ENCODE measurements at regions not wholly inside any gene's neighbourhood (a gene's known extent, or its start where the extent isn't known, plus 50 kb on each side); places are given as distances from the start of the nearest gene placed in this dataset.

DNA sequence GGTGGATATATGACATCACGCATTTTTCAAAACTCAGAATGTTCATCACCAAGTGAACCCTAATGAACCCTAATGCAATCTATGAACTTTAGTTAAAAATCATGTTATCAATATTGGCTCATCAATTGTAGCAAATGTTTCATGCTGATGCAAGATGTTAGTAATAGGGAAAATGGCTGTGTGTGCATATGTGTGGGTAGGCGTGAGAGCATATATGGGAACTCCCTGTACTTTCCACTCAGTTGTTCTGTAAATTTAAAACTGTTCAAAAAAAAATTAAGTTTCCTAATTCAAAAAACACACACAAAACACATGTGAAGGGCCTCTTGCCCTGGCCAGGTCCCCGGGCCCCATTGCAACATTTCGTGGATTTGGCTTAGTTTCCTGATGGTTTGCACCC is 89.7 kb upstream of the PROK2 start:
- no peaks in the 10 kb centered on the region for H3K9me3 Mint-ChIP-seq
- peak overlapping the region; percentile 80 for H3K27ac Mint-ChIP-seq
- H3K4me3 Mint-ChIP-seq: no peak overlapping the region
- peaks cover 39% of the 10 kb centered on the region for H3K4me1 Mint-ChIP-seq (ENCODE audit: low read depth)
- H3K36me3 Mint-ChIP-seq (ENCODE audit: low read depth): no peaks in the 10 kb centered on the region
- no peak for DNase-seq
- peaks cover 3% of the 10 kb centered on the region for H3K27me3 Mint-ChIP-seq

DNA sequence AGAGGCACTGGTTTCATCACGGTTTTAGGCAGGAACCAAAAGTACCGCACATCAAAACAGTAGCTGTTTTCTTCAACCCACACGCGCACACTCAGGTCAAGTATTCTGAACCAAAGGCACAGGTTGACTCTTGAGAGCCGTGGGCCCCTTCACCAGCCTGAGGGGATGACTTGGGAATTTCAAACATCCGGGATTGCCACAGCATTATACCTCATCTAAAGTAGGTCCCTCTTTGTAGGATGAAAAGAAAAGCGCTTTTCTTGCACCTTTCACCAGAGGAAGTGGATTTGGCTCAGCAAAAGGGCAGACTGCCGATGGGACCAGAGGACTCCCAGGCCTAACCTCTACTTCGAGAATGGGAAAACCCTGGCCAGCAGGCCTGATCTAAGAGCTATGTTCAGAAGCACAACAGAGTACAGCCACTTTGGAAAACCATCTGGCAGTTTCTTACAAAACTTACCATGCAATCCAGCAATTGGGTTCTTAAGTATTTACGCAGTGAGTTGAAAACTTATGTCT is 88.2 kb upstream of the PROK2 start:
- DNase-seq: no peak
- H3K9me3 Mint-ChIP-seq: no peaks in the 10 kb centered on the region
- no peaks in the 10 kb centered on the region for H3K36me3 Mint-ChIP-seq (ENCODE audit: low read depth)
- no peak overlapping the region for H3K4me3 Mint-ChIP-seq
- no peaks in the 10 kb centered on the region for H3K27me3 Mint-ChIP-seq
- H3K27ac Mint-ChIP-seq: peak overlapping the region; percentile 11
- H3K4me1 Mint-ChIP-seq (ENCODE audit: low read depth): peaks cover 39% of the 10 kb centered on the region

DNA sequence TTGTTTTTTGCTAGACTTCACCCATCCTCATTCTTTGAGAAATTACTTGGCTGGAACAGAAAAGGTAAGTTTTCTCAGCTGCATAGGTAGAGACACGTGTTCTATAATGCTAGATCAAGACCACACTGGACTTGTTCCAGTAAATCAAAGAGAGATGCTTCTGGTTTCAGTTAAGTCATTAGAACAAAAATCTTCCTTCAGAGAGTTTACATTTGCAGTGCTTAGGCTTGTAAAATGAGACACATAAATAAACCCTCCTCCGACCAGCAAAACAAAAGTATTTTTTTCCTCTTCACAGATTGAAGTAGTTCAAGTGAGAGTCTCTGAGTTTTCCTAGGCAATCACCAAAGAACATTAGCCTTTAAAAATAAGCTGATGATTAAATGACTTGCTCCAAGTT is 87.3 kb upstream of the PROK2 start:
- Mint-ChIP-seq H3K4me1 (ENCODE audit: low read depth) (peaks cover 39% of the 10 kb centered on the region), H3K36me3 (ENCODE audit: low read depth) (no peaks in the 10 kb centered on the region), H3K9me3 (no peaks in the 10 kb centered on the region), H3K4me3 (no peak overlapping the region), H3K27ac (peak overlapping the region; percentile 63), H3K27me3 (no peaks in the 10 kb centered on the region)
- no peak for DNase-seq

- Mint-ChIP-seq H3K27ac (no peak overlapping the region), H3K9me3 (no peaks in the 10 kb centered on the region), H3K27me3 (no peaks in the 10 kb centered on the region), H3K36me3 (ENCODE audit: low read depth) (no peaks in the 10 kb centered on the region), H3K4me3 (no peak overlapping the region), H3K4me1 (ENCODE audit: low read depth) (peaks cover 39% of the 10 kb centered on the region)
- DNase-seq: no peak
Observed at GRCh38 chr3:71870966-71871512, 86.1 kb upstream of the PROK2 start.

DNA sequence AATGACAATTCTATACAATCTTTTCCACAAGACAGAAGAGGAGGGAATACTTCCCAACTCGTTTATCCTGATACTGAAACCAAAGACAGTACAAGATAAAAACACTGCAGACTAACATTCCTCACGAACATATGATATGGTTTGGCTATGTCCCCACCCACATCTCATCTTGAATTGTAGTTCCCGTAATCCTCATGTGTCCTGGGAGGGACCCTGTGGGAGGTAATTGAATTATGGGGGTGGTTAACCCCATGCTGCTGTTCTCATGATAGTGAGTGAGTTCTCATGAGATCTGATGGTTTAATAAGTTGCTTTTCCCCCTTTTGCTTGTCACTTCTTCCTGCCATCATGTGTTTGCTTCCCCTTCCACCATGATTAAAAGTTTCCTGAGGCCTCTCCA is 83.9 kb upstream of the PROK2 start:
- peaks cover 20% of the 10 kb centered on the region for H3K4me1 Mint-ChIP-seq (ENCODE audit: low read depth)

GRCh38 chr3:71865727-71866126 is 80.8 kb upstream of the PROK2 start:
- no peak overlapping the region for H3K27ac Mint-ChIP-seq

More for the DNA sequence above, 83.9 kb upstream of the PROK2 start:
- H3K9me3 Mint-ChIP-seq: no peaks in the 10 kb centered on the region
- H3K36me3 Mint-ChIP-seq (ENCODE audit: low read depth): no peaks in the 10 kb centered on the region
- no peak for DNase-seq
- peaks cover under 1% of the 10 kb centered on the region for H3K27me3 Mint-ChIP-seq
- no peak overlapping the region for H3K4me3 Mint-ChIP-seq
- H3K27ac Mint-ChIP-seq: no peak overlapping the region

GRCh38 chr3:71863563-71864190 is 78.7 kb upstream of the PROK2 start:
- H3K4me1 Mint-ChIP-seq (ENCODE audit: low read depth): peaks cover 7% of the 10 kb centered on the region
- H3K27ac Mint-ChIP-seq: no peak overlapping the region
- no peak for DNase-seq
- H3K4me3 Mint-ChIP-seq: no peak overlapping the region
- H3K36me3 Mint-ChIP-seq (ENCODE audit: low read depth): no peaks in the 10 kb centered on the region
- no peaks in the 10 kb centered on the region for H3K9me3 Mint-ChIP-seq
- H3K27me3 Mint-ChIP-seq: peaks cover 28% of the 10 kb centered on the region

More at GRCh38 chr3:71865727-71866126, 80.8 kb upstream of the PROK2 start:
- Mint-ChIP-seq H3K27me3 (peaks cover 27% of the 10 kb centered on the region), H3K4me3 (no peak overlapping the region), H3K36me3 (ENCODE audit: low read depth) (no peaks in the 10 kb centered on the region), H3K4me1 (ENCODE audit: low read depth) (peaks cover 2% of the 10 kb centered on the region), H3K9me3 (no peaks in the 10 kb centered on the region)
- DNase-seq: no peak

DNA sequence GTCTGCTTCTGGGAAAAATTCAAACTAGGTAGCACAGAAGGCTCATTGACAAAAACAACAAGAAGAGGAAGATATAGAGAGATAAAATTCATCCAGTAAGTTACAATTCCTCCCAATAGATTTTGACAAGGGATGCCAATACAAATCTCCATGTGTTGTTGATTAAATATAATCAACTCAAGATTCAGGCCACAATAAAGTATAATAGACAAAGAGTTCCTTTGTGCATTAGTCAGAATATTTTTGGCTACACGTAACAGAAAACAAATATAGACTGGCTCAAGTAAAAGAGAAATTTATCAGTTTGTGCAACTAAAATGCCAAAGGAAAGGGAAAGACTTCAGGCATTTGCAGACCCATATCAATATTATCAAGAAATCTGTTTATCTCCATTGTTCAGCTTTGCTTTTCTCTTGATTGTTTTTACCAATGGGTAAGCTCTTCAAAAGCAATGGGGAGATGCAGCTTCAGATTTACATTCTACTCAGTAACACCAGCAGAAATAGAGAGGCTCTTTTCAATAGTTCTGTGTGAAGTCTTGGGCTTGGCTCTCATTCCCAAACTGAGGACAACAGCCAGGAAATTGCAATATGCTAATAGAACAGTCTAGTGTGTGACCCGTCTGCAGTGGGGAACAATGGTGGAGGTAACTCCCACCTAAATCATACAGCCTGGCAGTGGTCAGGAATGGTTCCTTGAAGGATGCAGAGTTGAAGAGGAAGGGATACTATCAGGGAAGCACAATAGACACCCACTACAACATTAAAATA is 77.6 kb upstream of the PROK2 start:
- no peak for DNase-seq
- Mint-ChIP-seq H3K27ac (no peak overlapping the region), H3K36me3 (ENCODE audit: low read depth) (no peaks in the 10 kb centered on the region), H3K9me3 (no peaks in the 10 kb centered on the region), H3K4me3 (no peak overlapping the region), H3K27me3 (peaks cover 28% of the 10 kb centered on the region), H3K4me1 (ENCODE audit: low read depth) (peaks cover 7% of the 10 kb centered on the region)

GRCh38 chr3:71859123-71859519 is 74.2 kb upstream of the PROK2 start:
- H3K4me3 Mint-ChIP-seq: no peak overlapping the region
- H3K36me3 Mint-ChIP-seq (ENCODE audit: low read depth): no peaks in the 10 kb centered on the region
- H3K4me1 Mint-ChIP-seq (ENCODE audit: low read depth): peaks cover 5% of the 10 kb centered on the region
- H3K9me3 Mint-ChIP-seq: no peaks in the 10 kb centered on the region
- DNase-seq: no peak
- H3K27me3 Mint-ChIP-seq: peaks cover 28% of the 10 kb centered on the region
- no peak overlapping the region for H3K27ac Mint-ChIP-seq

- Mint-ChIP-seq H3K36me3 (ENCODE audit: low read depth) (no peaks in the 10 kb centered on the region), H3K27ac (no peak overlapping the region), H3K4me1 (ENCODE audit: low read depth) (peaks cover 5% of the 10 kb centered on the region), H3K4me3 (no peak overlapping the region), H3K27me3 (peaks cover 25% of the 10 kb centered on the region), H3K9me3 (no peaks in the 10 kb centered on the region)
- DNase-seq: no peak
Observed at GRCh38 chr3:71858503-71859122, 73.7 kb upstream of the PROK2 start.

DNA sequence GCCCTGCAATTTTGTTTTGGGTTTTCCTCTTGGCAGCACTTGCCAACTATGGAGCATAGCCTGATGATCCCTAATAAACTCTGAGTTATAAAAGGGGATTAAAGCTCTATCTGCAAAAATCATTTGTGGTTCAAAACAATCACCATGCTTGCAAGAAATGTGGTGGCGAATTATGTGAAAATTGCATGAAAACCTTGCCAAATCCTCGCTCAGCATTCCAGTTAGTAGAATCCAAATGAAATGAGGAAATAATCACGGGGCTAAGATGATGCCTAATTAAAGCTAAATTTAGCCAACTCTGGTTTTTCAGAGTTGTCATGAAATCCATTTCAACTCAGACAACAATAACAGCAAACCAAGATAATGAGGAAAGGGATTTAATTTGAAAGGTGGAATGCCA is 73.0 kb upstream of the PROK2 start:
- H3K4me3 Mint-ChIP-seq: no peak overlapping the region
- no peaks in the 10 kb centered on the region for H3K9me3 Mint-ChIP-seq
- no peaks in the 10 kb centered on the region for H3K36me3 Mint-ChIP-seq (ENCODE audit: low read depth)
- no peak overlapping the region for H3K27ac Mint-ChIP-seq
- peaks cover 5% of the 10 kb centered on the region for H3K4me1 Mint-ChIP-seq (ENCODE audit: low read depth)
- peaks cover 21% of the 10 kb centered on the region for H3K27me3 Mint-ChIP-seq
- no peak for DNase-seq

GRCh38 chr3:71854706-71855105 is 69.8 kb upstream of the PROK2 start:
- Mint-ChIP-seq H3K36me3 (ENCODE audit: low read depth) (no peaks in the 10 kb centered on the region), H3K4me1 (ENCODE audit: low read depth) (peaks cover 5% of the 10 kb centered on the region), H3K27me3 (no peaks in the 10 kb centered on the region), H3K27ac (no peak overlapping the region), H3K9me3 (no peaks in the 10 kb centered on the region), H3K4me3 (no peak overlapping the region)
- no peak for DNase-seq

DNA sequence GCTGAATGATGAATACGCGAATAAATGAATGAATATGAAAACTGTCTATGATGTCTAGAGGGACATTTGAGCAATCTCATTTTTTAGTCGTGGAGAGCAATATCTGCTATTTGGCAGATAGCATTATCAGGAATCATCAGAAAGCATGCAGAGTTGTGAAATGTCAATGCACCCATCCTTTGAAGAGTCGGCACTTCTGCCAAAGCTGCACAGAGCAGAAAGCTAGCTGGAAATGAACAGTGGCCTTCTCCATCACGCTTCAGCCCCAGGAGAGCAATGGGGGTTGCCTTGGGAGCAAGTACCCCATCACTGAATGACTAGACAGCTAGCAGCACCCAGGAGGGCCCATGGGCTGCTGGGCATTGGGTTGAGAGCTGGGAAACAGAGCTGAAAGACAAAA is 69.1 kb upstream of the PROK2 start:
- DNase-seq: no peak
- Mint-ChIP-seq H3K4me1 (ENCODE audit: low read depth) (peaks cover 3% of the 10 kb centered on the region), H3K9me3 (no peaks in the 10 kb centered on the region), H3K4me3 (no peak overlapping the region), H3K27ac (no peak overlapping the region), H3K36me3 (ENCODE audit: low read depth) (no peaks in the 10 kb centered on the region), H3K27me3 (peaks cover 6% of the 10 kb centered on the region)

GRCh38 chr3:71851878-71852277 is 66.9 kb upstream of the PROK2 start:
- Mint-ChIP-seq H3K27me3 (peaks cover 6% of the 10 kb centered on the region), H3K4me3 (no peak overlapping the region), H3K27ac (no peak overlapping the region), H3K9me3 (no peaks in the 10 kb centered on the region), H3K36me3 (ENCODE audit: low read depth) (no peaks in the 10 kb centered on the region), H3K4me1 (ENCODE audit: low read depth) (no peaks in the 10 kb centered on the region)
- DNase-seq: no peak

DNA sequence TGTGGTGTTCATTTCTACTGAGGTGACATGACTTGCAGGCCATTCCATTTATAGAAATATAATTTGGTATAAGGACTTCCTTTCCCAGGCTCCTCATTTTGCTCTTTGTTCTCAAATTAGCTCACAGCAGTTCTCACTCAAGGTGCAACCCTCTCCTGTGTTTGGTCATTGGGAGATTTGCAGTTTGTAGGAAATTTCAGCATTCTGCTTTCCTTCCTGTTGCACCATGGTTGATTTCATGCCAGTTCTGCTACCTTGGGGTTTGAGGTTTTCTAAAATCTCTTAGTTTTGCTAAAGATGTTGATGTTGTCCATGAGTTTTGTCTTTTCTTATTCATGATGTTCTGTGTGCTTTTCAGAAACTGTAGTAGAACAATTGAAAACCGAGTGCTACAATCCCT is 65.7 kb upstream of the PROK2 start:
- H3K27ac Mint-ChIP-seq: no peak overlapping the region
- H3K4me3 Mint-ChIP-seq: no peak overlapping the region
- no peaks in the 10 kb centered on the region for H3K9me3 Mint-ChIP-seq
- H3K36me3 Mint-ChIP-seq (ENCODE audit: low read depth): no peaks in the 10 kb centered on the region
- no peaks in the 10 kb centered on the region for H3K4me1 Mint-ChIP-seq (ENCODE audit: low read depth)
- DNase-seq: no peak
- H3K27me3 Mint-ChIP-seq: peaks cover 6% of the 10 kb centered on the region
